ENCODE measurements at regions not wholly inside any gene's neighbourhood (a gene's known extent, or its start where the extent isn't known, plus 50 kb on each side); places are given as distances from the start of the nearest gene placed in this dataset.

- no peak for DNase-seq (ENCODE audit: extremely low read depth in 1 of 11, low read depth in 9 of 11, low spot score in 4 of 11)
These were observed 523.0 kb downstream of the SPRY1 start for GRCh38 chr4:123919576-123920098.

- DNase-seq (ENCODE audit: extremely low read depth in 1 of 11, low read depth in 9 of 11, low spot score in 4 of 11) = no peak
These were observed 524.7 kb downstream of the SPRY1 start for GRCh38 chr4:123921339-123921738.

GRCh38 chr4:123922847-123923246 is 526.3 kb downstream of the SPRY1 start:
- DNase-seq (ENCODE audit: extremely low read depth in 1 of 11, low read depth in 9 of 11, low spot score in 4 of 11) = no peak

GRCh38 chr4:123924536-123924935 is 527.9 kb downstream of the SPRY1 start:
- no peak for DNase-seq (ENCODE audit: extremely low read depth in 1 of 11, low read depth in 9 of 11, low spot score in 4 of 11)

- DNase-seq (ENCODE audit: extremely low read depth in 1 of 11, low read depth in 9 of 11, low spot score in 4 of 11) = no peak
These were observed 533.0 kb downstream of the SPRY1 start for GRCh38 chr4:123929565-123929964.

- DNase-seq (ENCODE audit: extremely low read depth in 1 of 11, low read depth in 9 of 11, low spot score in 4 of 11) = no peak
These were observed 534.4 kb downstream of the SPRY1 start for GRCh38 chr4:123930996-123931395.

GRCh38 chr4:123934096-123934495 is 537.5 kb downstream of the SPRY1 start:
- DNase-seq (ENCODE audit: extremely low read depth in 1 of 11, low read depth in 9 of 11, low spot score in 4 of 11) = no peak

GRCh38 chr4:123936621-123937043 is 540.0 kb downstream of the SPRY1 start:
- DNase-seq (ENCODE audit: extremely low read depth in 1 of 11, low read depth in 9 of 11, low spot score in 4 of 11) = peak in 4 of 11 donors; percentile 20 to 35 (median 24)

- DNase-seq (ENCODE audit: extremely low read depth in 1 of 11, low read depth in 9 of 11, low spot score in 4 of 11) = no peak
These were observed 541.0 kb downstream of the SPRY1 start for GRCh38 chr4:123937581-123937980.

GRCh38 chr4:123939621-123940020 is 543.0 kb downstream of the SPRY1 start:
- peak in 2 of 11 donors; percentile 11 to 13 for DNase-seq (ENCODE audit: extremely low read depth in 1 of 11, low read depth in 9 of 11, low spot score in 4 of 11)

- DNase-seq (ENCODE audit: extremely low read depth in 1 of 11, low read depth in 9 of 11, low spot score in 4 of 11) = no peak
These were observed 544.0 kb downstream of the SPRY1 start for GRCh38 chr4:123940604-123941003.

- no peak for DNase-seq (ENCODE audit: extremely low read depth in 1 of 11, low read depth in 9 of 11, low spot score in 4 of 11)
These were observed 544.7 kb downstream of the SPRY1 start for GRCh38 chr4:123941306-123941705.

GRCh38 chr4:123943976-123944375 is 547.4 kb downstream of the SPRY1 start:
- no peak for DNase-seq (ENCODE audit: extremely low read depth in 1 of 11, low read depth in 9 of 11, low spot score in 4 of 11)

GRCh38 chr4:123945301-123945700 is 548.7 kb downstream of the SPRY1 start:
- no peak for DNase-seq (ENCODE audit: extremely low read depth in 1 of 11, low read depth in 9 of 11, low spot score in 4 of 11)

- DNase-seq (ENCODE audit: extremely low read depth in 1 of 11, low read depth in 9 of 11, low spot score in 4 of 11) = peak in 4 of 11 donors; percentile 23 to 50 (median 36)
These were observed 553.9 kb downstream of the SPRY1 start for GRCh38 chr4:123950530-123950929.

- DNase-seq (ENCODE audit: extremely low read depth in 1 of 11, low read depth in 9 of 11, low spot score in 4 of 11) = no peak
These were observed 556.1 kb downstream of the SPRY1 start for GRCh38 chr4:123952530-123953274.

- DNase-seq (ENCODE audit: extremely low read depth in 1 of 11, low read depth in 9 of 11, low spot score in 4 of 11) = no peak
These were observed 557.0 kb downstream of the SPRY1 start for GRCh38 chr4:123953566-123953965.

- DNase-seq (ENCODE audit: extremely low read depth in 1 of 11, low read depth in 9 of 11, low spot score in 4 of 11) = no peak
These were observed 557.6 kb downstream of the SPRY1 start for GRCh38 chr4:123954220-123954619.

GRCh38 chr4:123955167-123955800 is 558.7 kb downstream of the SPRY1 start:
- no peak for DNase-seq (ENCODE audit: extremely low read depth in 1 of 11, low read depth in 9 of 11, low spot score in 4 of 11)

- no peak for DNase-seq (ENCODE audit: extremely low read depth in 1 of 11, low read depth in 9 of 11, low spot score in 4 of 11)
These were observed 559.6 kb downstream of the SPRY1 start for GRCh38 chr4:123956204-123956603.

Data from renal cortex interstitium (tissue), 11 donors.